GM12878 (cell line): ENCODE measurements at regions not wholly inside any gene's neighbourhood (a gene's known extent, or its start where the extent isn't known, plus 50 kb on each side); places are given as distances from the start of the nearest gene placed in this dataset.

Experiments
- ATAC-seq: fragments of 200-7000 bp; cut with Tn5 transposase; 3 replicates; pipeline ENCODE4 v1.9.1; 2020; ENCODE audit warnings: mild to moderate bottlenecking, moderate library complexity
- BruUV-seq: library from RNA; stranded (reverse); fragments of 400-500 nt; replicated peaks from 2 replicates; lab custom pipeline; 2021; lab: Mats Ljungman, UMichigan
- CTCF ChIA-PET: fragments of 300-600 bp; sonication (Branson Sonifier 250); formaldehyde crosslinking; extraction: SDS; loops from one replicate; lab custom pipeline; 2021; ENCODE audit warnings: inconsistent platforms; lab: Yijun Ruan, JAX
- POLR2A ChIA-PET: fragments of 350-600 bp; formaldehyde crosslinking; extraction: SDS; loops from one replicate; lab custom pipeline; 2021; ENCODE audit warnings: inconsistent platforms; lab: Charles Lee
- RAD21 ChIA-PET: fragments of 300-600 bp; sonication (Branson Sonifier 250); formaldehyde crosslinking; loops from one replicate; lab custom pipeline; 2023; ENCODE audit warnings: antibody characterized with exemption; ENCODE audit not compliant: unreplicated experiment; lab: Charles Lee
- SMC1A ChIA-PET: fragments of 300-600 bp; sonication (Branson Sonifier 250); formaldehyde crosslinking; loops from one replicate; lab custom pipeline; 2023; ENCODE audit not compliant: unreplicated experiment, uncharacterized antibody; lab: Charles Lee
- DNase-seq: peaks from one replicate; pipeline ENCODE4 v3.0.0-alpha.2; 2011; ENCODE audit warnings: low read depth, low spot score
- FAIRE-seq: peaks from 3 replicates; lab custom pipeline; 2011; peaks lifted over from hg19 to GRCh38; lab: Jason Lieb, UNC
- H2AFZ ChIP-seq: 2 replicates; pipeline ENCODE4 v1.6.0; 2011; ENCODE audit warnings: low read depth, low read length, control low read depth; ENCODE audit not compliant: control insufficient read depth
- H3K27ac ChIP-seq: 2 replicates; pipeline ENCODE4 v1.5.1; 2011; ENCODE audit warnings: control low read depth; ENCODE audit not compliant: control insufficient read depth, insufficient read depth
- H3K27me3 ChIP-seq, 2 experiments: replicated peaks in 1 of 2; 2 replicates each; pipeline versions ENCODE4 v1.6.0 to v1.6.1; 2011; ENCODE audit warnings: low read length in 1 of 2; ENCODE audit not compliant: control insufficient read depth in 2 of 2, insufficient read depth in 2 of 2
- H3K36me3 ChIP-seq, 2 experiments: 2 replicates each; pipeline ENCODE4 v1.5.1; 2011; ENCODE audit warnings: low read length in 1 of 2; ENCODE audit not compliant: control insufficient read depth in 2 of 2, insufficient read depth in 2 of 2
- H3K4me1 ChIP-seq: 2 replicates; pipeline ENCODE4 v1.6.1; 2011; ENCODE audit warnings: mild to moderate bottlenecking, low read length, moderate library complexity, mixed read lengths; ENCODE audit not compliant: control insufficient read depth, insufficient read depth
- H3K4me2 ChIP-seq: 2 replicates; pipeline ENCODE4 v1.6.0; 2011; ENCODE audit warnings: control low read depth; ENCODE audit not compliant: control insufficient read depth, insufficient read depth
- H3K4me3 ChIP-seq: fragments of 200-600 bp; sonication (generic); 2 replicates; pipeline ENCODE4 v1.5.1; 2016
- H3K79me2 ChIP-seq: 2 replicates; pipeline ENCODE4 v1.6.0; 2011; ENCODE audit warnings: low read length; ENCODE audit not compliant: control insufficient read depth, insufficient read depth
- H3K9ac ChIP-seq: 2 replicates; pipeline ENCODE4 v1.8.0; 2011; ENCODE audit warnings: low read length, control low read depth, mixed read lengths; ENCODE audit not compliant: control insufficient read depth, insufficient read depth
- H3K9me3 ChIP-seq: replicated peaks from 3 replicates; pipeline ENCODE4 v1.5.1; 2011; ENCODE audit warnings: mild to moderate bottlenecking, low read length; ENCODE audit not compliant: control insufficient read depth, insufficient read depth
- H4K20me1 ChIP-seq: 2 replicates; pipeline ENCODE4 v1.6.0; 2011; ENCODE audit not compliant: control insufficient read depth, insufficient read depth
- BCL11A ChIP-seq: IDR thresholded peaks from 2 replicates; pipeline ENCODE4 v1.6.1; 2011; ENCODE audit warnings: low read depth, low read length
- CHD1 ChIP-seq: IDR thresholded peaks from 2 replicates; pipeline ENCODE4 v1.6.1; 2012; ENCODE audit warnings: low read depth, low read length, improper control_type of control experiment
- CREB1 ChIP-seq: IDR thresholded peaks from 2 replicates; pipeline ENCODE4 v1.6.1; 2012; ENCODE audit warnings: low read depth, mild to moderate bottlenecking, inconsistent platforms
- IKZF2 ChIP-seq, 2 experiments: fragments of 450-650 bp; IDR thresholded peaks; 2 replicates each; pipeline ENCODE4 v1.6.1; 2017; ENCODE audit warnings: mild to moderate bottlenecking in 2 of 2, moderate library complexity in 2 of 2
- IRF4 ChIP-seq: IDR thresholded peaks from 2 replicates; pipeline ENCODE4 v1.6.1; 2011; ENCODE audit warnings: low read depth, low read length
- KDM1A ChIP-seq: fragments of 200-600 bp; sonication (generic); IDR thresholded peaks from 2 replicates; pipeline ENCODE4 v1.6.1; 2016; ENCODE audit warnings: borderline replicate concordance
- NFXL1 ChIP-seq: fragments of 450-650 bp; IDR thresholded peaks from 2 replicates; pipeline ENCODE4 v1.6.1; 2017; ENCODE audit warnings: antibody characterized with exemption, mild to moderate bottlenecking, borderline replicate concordance
- SRF ChIP-seq, 2 experiments: IDR thresholded peaks; 2 replicates each; pipeline ENCODE4 v1.6.1; 2011; ENCODE audit warnings: low read depth in 2 of 2, low read length in 2 of 2, mild to moderate bottlenecking in 1 of 2, moderate library complexity in 1 of 2
- WRNIP1 ChIP-seq: IDR thresholded peaks from 2 replicates; pipeline ENCODE4 v1.6.1; 2011; ENCODE audit warnings: low read depth, low read length, improper control_type of control experiment, borderline replicate concordance
- ZNF384 ChIP-seq: IDR thresholded peaks from 2 replicates; pipeline ENCODE4 v1.6.1; 2012; ENCODE audit warnings: low read depth, mild to moderate bottlenecking, low read length, improper control_type of control experiment, borderline replicate concordance
- WGBS: methylation state at CpG from one replicate; pipeline ENCODE4 v1.1.6; 2016; ENCODE audit warnings: low lambda C conversion rate; ENCODE audit not compliant: insufficient replicate concordance, insufficient coverage; ENCODE audit errors: missing lambda C conversion rate; 5-methylcytosine and 5-hydroxymethylcytosine counted together
- in situ Hi-C: fragments of 300-500 bp; cut with MboI; formaldehyde crosslinking; loops from 9 replicates; pipeline ENCODE4 v1.14.3; 2018; ENCODE audit warnings: mixed read lengths
- intact Hi-C: fragments of 100-400 bp; cut with micrococcal nuclease; formaldehyde crosslinking; loops from one replicate; pipeline ENCODE4 v1.14.2; 2022; ENCODE audit not compliant: unreplicated experiment
- TF ChIP-seq, protein P1 (sequence below): IDR thresholded peaks from 2 replicates; pipeline ENCODE4 v1.6.1; 2011; ENCODE audit warnings: mild to moderate bottlenecking, low read depth, low read length, moderate library complexity; ENCODE audit not compliant: insufficient replicate concordance
- TF ChIP-seq, protein P2 (sequence below): IDR thresholded peaks from 2 replicates; pipeline ENCODE4 v1.6.1; 2011; ENCODE audit warnings: low read depth, low read length, improper control_type of control experiment, borderline replicate concordance
- TF ChIP-seq, protein P3 (sequence below): fragments of 450-650 bp; IDR thresholded peaks from 2 replicates; pipeline ENCODE4 v1.6.1; 2016; ENCODE audit warnings: mild to moderate bottlenecking
- TF ChIP-seq, protein P4 (sequence below): fragments of 450-650 bp; formaldehyde crosslinking; IDR thresholded peaks from 2 replicates; pipeline ENCODE4 v1.5.0; 2022; ENCODE audit warnings: mild to moderate bottlenecking, missing genetic modification characterization

DNA sequence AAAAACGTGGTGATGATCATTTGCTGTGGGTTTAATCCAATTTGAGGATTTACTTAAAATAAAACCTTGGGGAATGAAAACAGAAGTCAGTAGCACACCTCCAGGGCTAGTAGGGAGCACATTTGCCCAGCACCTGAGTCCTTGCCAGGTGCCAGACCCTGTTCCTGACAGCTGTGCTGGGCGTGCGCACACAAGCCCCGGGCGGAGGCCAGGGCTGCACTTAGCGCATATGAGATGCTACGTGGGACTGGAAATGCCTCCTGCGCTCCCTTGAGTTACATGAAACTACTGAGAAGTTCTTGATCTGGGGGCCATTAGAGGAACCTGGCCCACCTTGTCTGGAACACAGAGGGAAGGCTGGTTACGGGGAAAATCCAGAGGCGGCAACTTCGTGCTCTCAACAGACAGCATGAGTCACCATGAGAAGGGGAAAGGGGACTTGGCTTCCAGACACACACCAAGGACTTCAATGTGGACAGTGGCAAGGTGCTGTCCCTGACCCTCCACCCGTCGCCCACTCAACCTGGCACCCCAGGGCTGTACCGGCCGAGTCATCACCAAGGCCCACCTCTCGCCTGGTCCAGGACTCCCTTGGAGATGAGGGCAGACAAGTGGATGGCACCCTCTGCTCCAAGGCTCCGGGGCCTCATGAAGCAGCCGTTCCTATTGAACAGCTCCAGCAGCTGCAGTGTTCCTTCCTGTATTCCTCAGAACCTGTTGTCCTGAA, 1468.6 kb downstream of the BRD1 start (continued):
- TF ChIP-seq, protein P1, sequence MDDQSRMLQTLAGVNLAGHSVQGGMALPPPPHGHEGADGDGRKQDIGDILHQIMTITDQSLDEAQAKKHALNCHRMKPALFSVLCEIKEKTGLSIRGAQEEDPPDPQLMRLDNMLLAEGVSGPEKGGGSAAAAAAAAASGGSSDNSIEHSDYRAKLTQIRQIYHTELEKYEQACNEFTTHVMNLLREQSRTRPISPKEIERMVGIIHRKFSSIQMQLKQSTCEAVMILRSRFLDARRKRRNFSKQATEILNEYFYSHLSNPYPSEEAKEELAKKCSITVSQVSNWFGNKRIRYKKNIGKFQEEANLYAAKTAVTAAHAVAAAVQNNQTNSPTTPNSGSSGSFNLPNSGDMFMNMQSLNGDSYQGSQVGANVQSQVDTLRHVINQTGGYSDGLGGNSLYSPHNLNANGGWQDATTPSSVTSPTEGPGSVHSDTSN = no peak
- TF ChIP-seq CHD1 = no peak
- no peak for TF ChIP-seq BCL11A
- TF ChIP-seq, protein P2, sequence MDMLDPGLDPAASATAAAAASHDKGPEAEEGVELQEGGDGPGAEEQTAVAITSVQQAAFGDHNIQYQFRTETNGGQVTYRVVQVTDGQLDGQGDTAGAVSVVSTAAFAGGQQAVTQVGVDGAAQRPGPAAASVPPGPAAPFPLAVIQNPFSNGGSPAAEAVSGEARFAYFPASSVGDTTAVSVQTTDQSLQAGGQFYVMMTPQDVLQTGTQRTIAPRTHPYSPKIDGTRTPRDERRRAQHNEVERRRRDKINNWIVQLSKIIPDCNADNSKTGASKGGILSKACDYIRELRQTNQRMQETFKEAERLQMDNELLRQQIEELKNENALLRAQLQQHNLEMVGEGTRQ = no peak

DNA sequence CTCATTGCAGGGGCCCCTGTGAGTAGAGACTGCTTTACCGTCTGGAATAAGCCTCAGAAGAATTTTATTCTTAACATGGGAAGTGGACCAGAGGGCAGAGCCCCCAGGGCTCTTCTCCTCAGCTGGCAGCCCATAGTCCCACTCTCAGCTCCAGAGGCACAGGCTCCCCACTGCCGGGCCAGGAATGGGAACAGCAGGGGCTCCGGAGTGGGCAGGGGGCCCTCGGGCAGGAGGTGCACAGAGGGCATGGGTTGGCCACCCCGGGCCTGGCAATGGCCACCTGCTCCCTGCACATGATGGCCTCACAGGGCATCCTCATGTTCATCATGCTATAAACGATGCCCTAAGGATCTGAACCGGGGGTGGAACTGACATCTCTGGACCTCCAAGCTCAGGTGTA, 1469.7 kb downstream of the BRD1 start:
- Histone ChIP-seq H3K4me3 (no peak overlapping the region), H3K36me3 (no peaks in the 10 kb centered on the region), H3K4me1 (no peaks in the 10 kb centered on the region), H3K9me3 (no peaks in the 10 kb centered on the region; the same call in 2 of the 3 replicates), H3K79me2 (no peaks in the 10 kb centered on the region), H3K9ac (no peak overlapping the region), H2AFZ (no peak overlapping the region), H3K4me2 (no peak overlapping the region), H3K27ac (no peak overlapping the region), H3K27me3 (no peaks in the 10 kb centered on the region), H4K20me1 (no peaks in the 10 kb centered on the region)
- no peak for ATAC-seq
- ChIA-PET SMC1A (no interaction called here), RAD21 (no interaction called here), POLR2A (no interaction called here), CTCF (no interaction called here)
- no peak for DNase-seq
- WGBS = 11% methylated on average over 5 of the region's 7 CpGs
- in situ Hi-C loops (no loop called here), intact Hi-C loops (no loop called here)
- FAIRE-seq = no peak
- no TSS peak for BruUV-seq
- TF ChIP-seq IRF4 = no peak
- TF ChIP-seq ZNF384 = no peak
- TF ChIP-seq, protein P3, sequence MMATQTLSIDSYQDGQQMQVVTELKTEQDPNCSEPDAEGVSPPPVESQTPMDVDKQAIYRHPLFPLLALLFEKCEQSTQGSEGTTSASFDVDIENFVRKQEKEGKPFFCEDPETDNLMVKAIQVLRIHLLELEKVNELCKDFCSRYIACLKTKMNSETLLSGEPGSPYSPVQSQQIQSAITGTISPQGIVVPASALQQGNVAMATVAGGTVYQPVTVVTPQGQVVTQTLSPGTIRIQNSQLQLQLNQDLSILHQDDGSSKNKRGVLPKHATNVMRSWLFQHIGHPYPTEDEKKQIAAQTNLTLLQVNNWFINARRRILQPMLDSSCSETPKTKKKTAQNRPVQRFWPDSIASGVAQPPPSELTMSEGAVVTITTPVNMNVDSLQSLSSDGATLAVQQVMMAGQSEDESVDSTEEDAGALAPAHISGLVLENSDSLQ = no peak
- TF ChIP-seq, protein P4, sequence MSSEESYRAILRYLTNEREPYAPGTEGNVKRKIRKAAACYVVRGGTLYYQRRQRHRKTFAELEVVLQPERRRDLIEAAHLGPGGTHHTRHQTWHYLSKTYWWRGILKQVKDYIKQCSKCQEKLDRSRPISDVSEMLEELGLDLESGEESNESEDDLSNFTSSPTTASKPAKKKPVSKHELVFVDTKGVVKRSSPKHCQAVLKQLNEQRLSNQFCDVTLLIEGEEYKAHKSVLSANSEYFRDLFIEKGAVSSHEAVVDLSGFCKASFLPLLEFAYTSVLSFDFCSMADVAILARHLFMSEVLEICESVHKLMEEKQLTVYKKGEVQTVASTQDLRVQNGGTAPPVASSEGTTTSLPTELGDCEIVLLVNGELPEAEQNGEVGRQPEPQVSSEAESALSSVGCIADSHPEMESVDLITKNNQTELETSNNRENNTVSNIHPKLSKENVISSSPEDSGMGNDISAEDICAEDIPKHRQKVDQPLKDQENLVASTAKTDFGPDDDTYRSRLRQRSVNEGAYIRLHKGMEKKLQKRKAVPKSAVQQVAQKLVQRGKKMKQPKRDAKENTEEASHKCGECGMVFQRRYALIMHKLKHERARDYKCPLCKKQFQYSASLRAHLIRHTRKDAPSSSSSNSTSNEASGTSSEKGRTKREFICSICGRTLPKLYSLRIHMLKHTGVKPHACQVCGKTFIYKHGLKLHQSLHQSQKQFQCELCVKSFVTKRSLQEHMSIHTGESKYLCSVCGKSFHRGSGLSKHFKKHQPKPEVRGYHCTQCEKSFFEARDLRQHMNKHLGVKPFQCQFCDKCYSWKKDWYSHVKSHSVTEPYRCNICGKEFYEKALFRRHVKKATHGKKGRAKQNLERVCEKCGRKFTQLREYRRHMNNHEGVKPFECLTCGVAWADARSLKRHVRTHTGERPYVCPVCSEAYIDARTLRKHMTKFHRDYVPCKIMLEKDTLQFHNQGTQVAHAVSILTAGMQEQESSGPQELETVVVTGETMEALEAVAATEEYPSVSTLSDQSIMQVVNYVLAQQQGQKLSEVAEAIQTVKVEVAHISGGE (CRISPR knock-in tag) = no peak
- no peak for TF ChIP-seq CREB1
- TF ChIP-seq WRNIP1 = no peak
- no peak for TF ChIP-seq NFXL1
- TF ChIP-seq KDM1A = no peak
- no peak for TF ChIP-seq IKZF2 (IDR thresholded peaks at IDR 0.05)
- TF ChIP-seq SRF (IDR thresholded peaks at IDR 0.05; ENCODE audit: low read depth in 2 of 2, low read length in 2 of 2) = no peak
